Ishikawa (cell line): ENCODE measurements at regions not wholly inside any gene's neighbourhood (a gene's known extent, or its start where the extent isn't known, plus 50 kb on each side); places are given as distances from the start of the nearest gene placed in this dataset.

Source experiments
- CEBPB ChIP-seq: IDR thresholded peaks from 2 replicates; pipeline ENCODE4 v1.6.1; 2012
- CREB1 ChIP-seq: IDR thresholded peaks from 2 replicates; pipeline ENCODE4 v1.6.1; 2012; ENCODE audit warnings: low read depth
- EGR1 ChIP-seq: IDR thresholded peaks from 2 replicates; pipeline ENCODE4 v1.6.1; 2012
- EP300 ChIP-seq: IDR thresholded peaks from 2 replicates; pipeline ENCODE4 v1.6.1; 2012; ENCODE audit warnings: borderline replicate concordance
- FOXM1 ChIP-seq: IDR thresholded peaks from 2 replicates; pipeline ENCODE4 v1.6.1; 2012; ENCODE audit warnings: low read depth, borderline replicate concordance
- NFIC ChIP-seq: IDR thresholded peaks from 2 replicates; pipeline ENCODE4 v1.6.1; 2012
- RAD21 ChIP-seq: IDR thresholded peaks from 2 replicates; pipeline ENCODE4 v1.6.1; 2012; ENCODE audit warnings: low read depth
- TAF1 ChIP-seq: IDR thresholded peaks from 2 replicates; pipeline ENCODE4 v1.6.1; 2012; ENCODE audit warnings: low read depth, mild to moderate bottlenecking
- TCF12 ChIP-seq: IDR thresholded peaks from 2 replicates; pipeline ENCODE4 v1.6.1; 2012; ENCODE audit warnings: low read depth
- TEAD4 ChIP-seq: IDR thresholded peaks from 2 replicates; pipeline ENCODE4 v1.6.1; 2012
- YY1 ChIP-seq: IDR thresholded peaks from 2 replicates; pipeline ENCODE4 v1.6.1; 2012; ENCODE audit warnings: low read depth
- ZBTB7A ChIP-seq: IDR thresholded peaks from 2 replicates; pipeline ENCODE4 v1.6.1; 2012; ENCODE audit warnings: low read depth
- TF ChIP-seq, protein P1 (sequence below): IDR thresholded peaks from 2 replicates; pipeline ENCODE4 v1.6.1; 2012
- TF ChIP-seq, protein P2 (sequence below): IDR thresholded peaks from 2 replicates; pipeline ENCODE4 v1.6.1; 2012
- TF ChIP-seq, protein P3 (sequence below): IDR thresholded peaks from 2 replicates; pipeline ENCODE4 v1.6.1; 2012; ENCODE audit warnings: low read depth, mild to moderate bottlenecking

DNA sequence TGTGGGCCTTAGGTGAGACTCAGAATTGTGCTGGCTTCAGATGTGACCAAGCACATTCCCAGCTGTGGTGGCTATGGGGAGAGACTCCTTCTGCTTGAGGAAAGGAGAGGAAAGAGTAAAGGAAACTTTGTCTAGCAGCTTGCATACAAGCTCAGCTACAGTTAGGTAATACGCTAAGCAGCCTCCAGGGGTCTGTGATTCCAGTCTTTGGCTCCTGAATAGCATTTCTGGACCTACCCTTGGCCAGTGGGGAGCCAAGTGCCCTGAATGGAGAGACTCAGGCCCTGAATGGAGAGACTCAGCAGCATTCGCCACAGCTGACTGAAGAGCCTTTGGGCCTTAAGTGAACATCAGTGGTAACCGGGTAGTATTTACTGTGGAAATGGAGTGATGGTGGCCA lies 227.4 kb upstream of the CDH7 start:
- TF ChIP-seq TAF1, result no peak
- no peak for TF ChIP-seq NFIC
- TF ChIP-seq CREB1, result no peak
- TF ChIP-seq EGR1, result no peak
- no peak for TF ChIP-seq EP300
- TF ChIP-seq, protein P1, sequence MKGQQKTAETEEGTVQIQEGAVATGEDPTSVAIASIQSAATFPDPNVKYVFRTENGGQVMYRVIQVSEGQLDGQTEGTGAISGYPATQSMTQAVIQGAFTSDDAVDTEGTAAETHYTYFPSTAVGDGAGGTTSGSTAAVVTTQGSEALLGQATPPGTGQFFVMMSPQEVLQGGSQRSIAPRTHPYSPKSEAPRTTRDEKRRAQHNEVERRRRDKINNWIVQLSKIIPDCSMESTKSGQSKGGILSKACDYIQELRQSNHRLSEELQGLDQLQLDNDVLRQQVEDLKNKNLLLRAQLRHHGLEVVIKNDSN, result no peak
- TF ChIP-seq, protein P2, sequence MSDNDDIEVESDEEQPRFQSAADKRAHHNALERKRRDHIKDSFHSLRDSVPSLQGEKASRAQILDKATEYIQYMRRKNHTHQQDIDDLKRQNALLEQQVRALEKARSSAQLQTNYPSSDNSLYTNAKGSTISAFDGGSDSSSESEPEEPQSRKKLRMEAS, result no peak
- TF ChIP-seq ZBTB7A, result no peak
- no peak for TF ChIP-seq CEBPB
- TF ChIP-seq YY1, result no peak
- TF ChIP-seq, protein P3, sequence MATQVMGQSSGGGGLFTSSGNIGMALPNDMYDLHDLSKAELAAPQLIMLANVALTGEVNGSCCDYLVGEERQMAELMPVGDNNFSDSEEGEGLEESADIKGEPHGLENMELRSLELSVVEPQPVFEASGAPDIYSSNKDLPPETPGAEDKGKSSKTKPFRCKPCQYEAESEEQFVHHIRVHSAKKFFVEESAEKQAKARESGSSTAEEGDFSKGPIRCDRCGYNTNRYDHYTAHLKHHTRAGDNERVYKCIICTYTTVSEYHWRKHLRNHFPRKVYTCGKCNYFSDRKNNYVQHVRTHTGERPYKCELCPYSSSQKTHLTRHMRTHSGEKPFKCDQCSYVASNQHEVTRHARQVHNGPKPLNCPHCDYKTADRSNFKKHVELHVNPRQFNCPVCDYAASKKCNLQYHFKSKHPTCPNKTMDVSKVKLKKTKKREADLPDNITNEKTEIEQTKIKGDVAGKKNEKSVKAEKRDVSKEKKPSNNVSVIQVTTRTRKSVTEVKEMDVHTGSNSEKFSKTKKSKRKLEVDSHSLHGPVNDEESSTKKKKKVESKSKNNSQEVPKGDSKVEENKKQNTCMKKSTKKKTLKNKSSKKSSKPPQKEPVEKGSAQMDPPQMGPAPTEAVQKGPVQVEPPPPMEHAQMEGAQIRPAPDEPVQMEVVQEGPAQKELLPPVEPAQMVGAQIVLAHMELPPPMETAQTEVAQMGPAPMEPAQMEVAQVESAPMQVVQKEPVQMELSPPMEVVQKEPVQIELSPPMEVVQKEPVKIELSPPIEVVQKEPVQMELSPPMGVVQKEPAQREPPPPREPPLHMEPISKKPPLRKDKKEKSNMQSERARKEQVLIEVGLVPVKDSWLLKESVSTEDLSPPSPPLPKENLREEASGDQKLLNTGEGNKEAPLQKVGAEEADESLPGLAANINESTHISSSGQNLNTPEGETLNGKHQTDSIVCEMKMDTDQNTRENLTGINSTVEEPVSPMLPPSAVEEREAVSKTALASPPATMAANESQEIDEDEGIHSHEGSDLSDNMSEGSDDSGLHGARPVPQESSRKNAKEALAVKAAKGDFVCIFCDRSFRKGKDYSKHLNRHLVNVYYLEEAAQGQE, result no peak
- no peak for TF ChIP-seq TEAD4
- TF ChIP-seq FOXM1, result no peak
- no peak for TF ChIP-seq RAD21
- no peak for TF ChIP-seq TCF12

DNA sequence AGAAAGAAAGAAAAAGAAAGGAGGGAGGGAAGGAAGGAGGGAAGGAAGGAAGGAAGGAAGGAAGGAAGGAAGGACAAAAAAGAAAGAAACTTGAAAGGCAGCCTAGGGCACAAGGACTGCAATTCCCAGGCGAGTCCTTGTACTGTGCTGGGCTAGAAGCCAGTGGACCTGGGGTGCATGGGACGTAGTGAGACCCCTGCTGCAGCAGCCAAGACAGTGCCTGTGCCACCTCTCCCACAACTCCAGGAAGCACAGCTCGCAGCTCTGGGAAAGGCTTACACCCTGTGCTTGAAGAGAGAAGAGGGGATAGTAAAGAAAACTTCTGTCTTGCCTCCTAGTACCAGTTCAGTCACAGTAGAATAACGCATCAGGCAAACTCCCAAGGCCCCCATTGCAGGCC lies 227.9 kb upstream of the CDH7 start:
- TF ChIP-seq CEBPB (no peak), CREB1 (no peak), FOXM1 (no peak), EP300 (no peak), EGR1 (no peak), NFIC (no peak), RAD21 (no peak), TEAD4 (no peak), TAF1 (no peak), ZBTB7A (no peak), YY1 (no peak), TCF12 (no peak)
- TF ChIP-seq, protein P1, result no peak
- TF ChIP-seq, protein P3, result no peak
- TF ChIP-seq, protein P2, result no peak

DNA sequence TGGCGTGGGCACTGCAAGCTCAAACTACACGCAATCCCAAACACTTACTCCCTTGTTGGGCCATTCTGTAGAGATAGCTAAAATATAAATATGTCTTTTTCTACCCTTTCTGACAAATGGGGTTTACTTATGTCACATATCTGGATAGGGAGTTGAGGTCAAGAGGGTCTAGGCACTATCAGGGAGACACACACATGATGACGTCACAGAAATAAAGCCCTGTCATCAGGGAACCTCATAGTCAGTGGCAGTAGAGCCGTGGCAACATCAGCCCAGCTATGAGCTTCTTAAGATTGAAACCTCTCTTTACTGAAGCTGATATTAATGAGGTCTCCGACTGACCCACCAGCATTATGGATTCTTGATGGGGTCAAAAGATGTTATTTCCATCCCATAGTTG lies 234.6 kb upstream of the CDH7 start:
- TF ChIP-seq CEBPB (no peak), EGR1 (no peak), ZBTB7A (no peak), FOXM1 (no peak), NFIC (no peak), TAF1 (no peak), YY1 (no peak), TEAD4 (no peak), EP300 (no peak), CREB1 (no peak), RAD21 (no peak)
- TF ChIP-seq, protein P3, result no peak
- TF ChIP-seq, protein P1, result no peak
- TF ChIP-seq, protein P2, result no peak

DNA sequence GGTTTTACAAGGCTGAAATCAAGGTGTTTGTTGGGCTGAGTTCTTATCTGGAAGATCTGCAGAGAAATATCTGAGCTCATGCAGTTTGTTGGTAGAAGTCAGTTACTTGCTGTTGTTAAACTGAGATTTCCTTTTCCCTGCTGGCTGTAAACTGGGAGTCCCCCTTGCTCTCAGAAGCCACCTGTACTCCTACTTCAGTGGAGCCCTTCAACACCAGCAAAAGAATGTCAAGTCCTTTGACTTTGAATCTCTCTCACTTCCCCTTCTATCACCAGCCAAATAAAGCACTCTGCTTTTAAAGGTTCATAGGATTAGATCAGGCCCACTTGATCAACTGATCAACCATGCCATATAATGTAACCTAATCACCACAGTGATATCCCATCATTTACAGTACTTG lies 252.2 kb upstream of the CDH7 start:
- no peak for TF ChIP-seq CREB1
- no peak for TF ChIP-seq TAF1
- no peak for TF ChIP-seq RAD21
- TF ChIP-seq, protein P2, result no peak
- no peak for TF ChIP-seq FOXM1
- TF ChIP-seq EGR1, result no peak
- no peak for TF ChIP-seq TCF12
- TF ChIP-seq EP300, result no peak
- TF ChIP-seq, protein P3, result no peak
- TF ChIP-seq NFIC, result no peak
- TF ChIP-seq TEAD4, result no peak
- no peak for TF ChIP-seq ZBTB7A
- TF ChIP-seq, protein P1, result no peak
- no peak for TF ChIP-seq YY1
- no peak for TF ChIP-seq CEBPB
